Activated CD8-positive, alpha-beta T cell treated with anti-CD3 and anti-CD28 coated beads, Interleukin-2, amount 10 ng/mL, durations not matched to agents 7 days and 5 days (primary cell): ENCODE measurements at regions not wholly inside any gene's neighbourhood (a gene's known extent, or its start where the extent isn't known, plus 50 kb on each side); places are given as distances from the start of the nearest gene placed in this dataset.
"Not testable (repeated sequence)": the region's sequence is repeated elsewhere in the genome, so short reads cannot be mapped to it uniquely, and the experiment has no call there.

Experiments
- ATAC-seq: fragments of 150-1000 bp; cut with Tn5 transposase; one replicate; pipeline ENCODE4 v1.10.0; 2021; ENCODE audit warnings: moderate library complexity
- CTCF ChIA-PET: fragments of 350-600 bp; sonication (Branson Sonifier 250); formaldehyde crosslinking; loops from one replicate; lab custom pipeline; 2021; ENCODE audit warnings: antibody characterized with exemption; lab: Charles Lee
- POLR2A ChIA-PET: fragments of 350-600 bp; sonication (Branson Sonifier 250); formaldehyde crosslinking; loops from one replicate; lab custom pipeline; 2021; ENCODE audit warnings: antibody characterized with exemption; lab: Charles Lee
- DNase-seq: peaks from one replicate; pipeline ENCODE4 v3.0.0-alpha.2; 2020
- H3K27ac Mint-ChIP-seq: one replicate; pipeline ENCODE4 v1.8.0; 2021; ENCODE audit warnings: mild to moderate bottlenecking, mixed read lengths
- H3K27me3 Mint-ChIP-seq: one replicate; pipeline ENCODE4 v1.8.0; 2021; ENCODE audit warnings: low read depth, mixed read lengths
- H3K36me3 Mint-ChIP-seq: one replicate; pipeline ENCODE4 v1.8.0; 2021; ENCODE audit warnings: low read depth, mixed read lengths
- H3K4me1 Mint-ChIP-seq: one replicate; pipeline ENCODE4 v1.8.0; 2021; ENCODE audit warnings: low read depth, mixed read lengths
- H3K4me3 Mint-ChIP-seq: one replicate; pipeline ENCODE4 v1.8.0; 2021; ENCODE audit warnings: mild to moderate bottlenecking, mixed read lengths
- H3K9me3 Mint-ChIP-seq: one replicate; pipeline ENCODE4 v1.8.0; 2022; ENCODE audit warnings: mixed read lengths; ENCODE audit not compliant: insufficient read depth

DNA sequence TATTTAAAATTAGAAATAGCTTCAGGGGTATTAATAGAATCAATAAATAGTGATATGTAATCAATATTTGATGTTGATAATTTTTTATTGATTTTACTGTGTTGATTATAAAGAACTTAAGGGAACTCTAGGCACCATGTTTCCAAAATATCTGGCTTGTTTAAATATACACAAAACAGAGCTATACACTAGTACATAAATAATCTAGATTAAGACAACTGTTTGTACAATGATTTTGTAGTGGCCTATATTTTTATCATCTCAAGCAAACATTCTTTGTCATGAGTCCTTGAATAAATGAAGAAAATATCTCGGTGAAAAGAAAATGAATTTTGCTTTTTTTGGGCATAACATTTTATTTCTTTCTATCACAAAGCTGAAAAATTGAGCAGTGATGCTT is 117.1 kb upstream of the KRR1 start:
- ChIA-PET POLR2A (no interaction called here), CTCF (interaction anchor here (1.0 kb wide), 1 partner anchor 403 kb away, joined by 4 read pairs; the partner anchor contains the start of gene PHLDA1)
- peaks cover 8% of the 10 kb centered on the region for H3K27me3 Mint-ChIP-seq
- peaks cover 2% of the 10 kb centered on the region for H3K4me1 Mint-ChIP-seq
- H3K36me3 Mint-ChIP-seq = no peaks in the 10 kb centered on the region
- H3K27ac Mint-ChIP-seq = no peak overlapping the region
- no peak overlapping the region for H3K4me3 Mint-ChIP-seq
- ATAC-seq = no peak
- H3K9me3 Mint-ChIP-seq = peaks cover 3% of the 10 kb centered on the region
- DNase-seq = no peak

DNA sequence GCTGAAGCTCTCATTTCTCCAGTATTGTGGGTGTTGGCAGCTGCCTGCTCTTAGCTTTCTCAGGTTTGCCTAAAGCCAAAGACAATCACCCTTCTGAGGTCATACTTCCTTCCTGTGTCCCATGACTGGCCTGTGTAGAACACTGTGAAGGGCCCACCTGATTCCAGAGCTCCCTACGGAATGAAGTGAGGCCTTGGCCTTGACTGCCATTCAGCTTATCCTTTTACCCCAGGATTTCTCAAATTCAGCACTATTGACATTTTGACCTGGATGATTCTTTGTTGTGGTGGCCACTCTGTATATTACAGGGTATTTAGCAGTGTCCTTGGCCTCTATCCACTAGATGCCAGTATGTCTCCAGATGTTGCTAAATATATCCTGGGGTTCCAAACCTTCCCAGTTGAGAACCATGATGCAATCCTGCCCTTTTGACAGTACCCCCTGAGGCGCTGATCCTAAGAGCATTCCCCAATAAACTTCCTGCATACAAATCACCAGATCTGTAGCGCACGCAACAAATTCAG is 112.3 kb upstream of the KRR1 start:
- ChIA-PET CTCF (interaction anchor here (1.1 kb wide), 1 partner anchor 18 kb away, joined by 3 read pairs; no protein-coding TSS in a partner anchor), POLR2A (interaction anchor here (0.8 kb wide), 1 partner anchor 16 kb away, joined by 3 read pairs; no protein-coding TSS in a partner anchor)
- DNase-seq (no peak), ATAC-seq (no peak)
- Mint-ChIP-seq H3K9me3 (no peaks in the 10 kb centered on the region), H3K27ac (no peak overlapping the region), H3K4me3 (no peak overlapping the region), H3K27me3 (peaks cover 5% of the 10 kb centered on the region), H3K36me3 (no peaks in the 10 kb centered on the region), H3K4me1 (peaks cover 9% of the 10 kb centered on the region)

DNA sequence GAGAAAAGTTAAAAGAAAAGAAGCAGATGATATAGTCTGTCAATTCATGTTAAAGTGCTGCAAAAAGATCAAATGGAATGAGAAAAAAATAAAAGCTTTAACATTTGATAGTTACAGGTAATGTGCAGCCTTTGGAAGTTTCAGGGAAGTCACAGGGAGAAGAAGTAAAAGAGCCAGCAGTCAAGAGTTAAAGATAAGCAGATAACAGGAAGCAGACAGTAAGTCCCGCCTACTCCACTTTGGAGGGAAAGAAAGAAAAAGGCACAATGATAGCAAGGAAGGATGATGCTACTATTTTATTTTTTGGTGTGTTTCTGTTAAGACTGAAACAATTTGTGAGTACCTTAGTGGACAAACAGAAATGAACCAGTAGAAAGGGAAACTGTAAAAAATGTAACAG is 111.1 kb upstream of the KRR1 start:
- Mint-ChIP-seq H3K9me3 (peaks cover 3% of the 10 kb centered on the region), H3K27me3 (peaks cover 14% of the 10 kb centered on the region), H3K36me3 (no peaks in the 10 kb centered on the region), H3K4me3 (no peak overlapping the region), H3K4me1 (peaks cover 9% of the 10 kb centered on the region), H3K27ac (no peak overlapping the region)
- ATAC-seq (no peak), DNase-seq (no peak)
- ChIA-PET CTCF (interaction anchor here (1.1 kb wide), 1 partner anchor 16 kb away, joined by 3 read pairs; no protein-coding TSS in a partner anchor), POLR2A (no interaction called here)

DNA sequence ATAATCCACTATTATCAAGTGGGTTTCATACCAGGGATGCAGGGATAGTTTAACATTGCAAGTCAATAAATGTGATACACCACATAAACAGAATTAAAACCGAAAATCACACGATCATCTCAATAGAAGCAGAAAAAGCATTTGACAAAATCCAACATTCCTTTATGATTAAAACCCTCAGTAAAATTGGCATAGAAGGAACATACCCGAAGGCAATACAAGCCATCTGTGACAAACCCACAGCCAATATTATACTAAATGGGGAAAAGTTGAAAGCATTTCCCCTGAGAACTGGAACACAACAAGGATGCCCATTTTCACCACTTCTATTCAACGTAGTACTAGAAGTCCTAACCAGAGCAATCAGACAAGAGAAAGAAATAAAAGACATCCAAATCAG is 103.0 kb upstream of the KRR1 start:
- ATAC-seq, DNase-seq: not testable (repeated sequence)

DNA sequence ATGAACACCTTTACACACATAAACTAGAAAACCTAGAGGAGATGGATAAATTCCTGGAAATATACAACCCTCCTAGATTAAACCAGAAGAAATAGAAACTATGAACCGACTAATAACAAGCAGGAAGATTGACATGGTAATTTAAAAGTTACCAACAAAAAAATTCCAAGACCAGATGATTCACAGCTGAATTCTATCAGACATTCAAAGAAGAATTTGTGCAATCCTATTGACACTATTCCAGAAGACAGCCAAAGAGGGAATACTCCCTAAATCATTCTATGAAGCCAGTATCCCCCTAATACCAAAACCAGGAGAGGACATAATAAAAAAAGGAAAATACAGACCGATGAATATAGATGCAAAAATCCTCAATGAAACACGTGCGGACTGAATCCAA is 102.6 kb upstream of the KRR1 start:
- peaks cover 45% of the 10 kb centered on the region for H3K27me3 Mint-ChIP-seq
- DNase-seq = no peak
- H3K4me3 Mint-ChIP-seq = no peak overlapping the region
- POLR2A ChIA-PET = no interaction called here
- no peak for ATAC-seq
- CTCF ChIA-PET = no interaction called here
- no peaks in the 10 kb centered on the region for H3K4me1 Mint-ChIP-seq
- H3K27ac Mint-ChIP-seq = no peak overlapping the region
- H3K36me3 Mint-ChIP-seq = no peaks in the 10 kb centered on the region
- H3K9me3 Mint-ChIP-seq = peaks cover 12% of the 10 kb centered on the region

More for the DNA sequence above, 103.0 kb upstream of the KRR1 start:
- H3K27ac Mint-ChIP-seq, CTCF ChIA-PET, H3K4me1 Mint-ChIP-seq, H3K36me3 Mint-ChIP-seq, POLR2A ChIA-PET, H3K4me3 Mint-ChIP-seq: not testable (repeated sequence)
- peaks cover 47% of the 10 kb centered on the region for H3K27me3 Mint-ChIP-seq
- H3K9me3 Mint-ChIP-seq = peaks cover 12% of the 10 kb centered on the region

DNA sequence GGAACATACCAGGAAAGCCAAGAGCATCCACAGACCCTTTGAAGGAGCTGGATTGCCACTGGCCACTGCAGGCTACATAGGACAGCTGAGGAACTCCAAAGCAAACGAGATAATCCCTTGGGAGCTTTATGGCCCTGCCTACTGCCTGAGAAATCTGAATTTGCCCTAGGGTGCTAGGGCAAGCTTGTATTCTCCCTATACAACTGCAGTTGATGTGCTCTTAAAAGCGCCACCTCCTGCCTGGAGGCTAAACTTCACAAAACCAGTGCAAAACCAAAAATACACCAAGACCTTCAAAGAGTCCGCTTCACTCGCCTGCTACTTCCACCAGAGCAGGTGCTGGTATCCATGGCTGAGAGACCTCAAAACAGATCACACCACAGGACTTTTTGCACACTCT is 99.6 kb upstream of the KRR1 start:
- CTCF ChIA-PET = interaction anchor here (1.4 kb wide), 1 partner anchor 421 kb away, joined by 3 read pairs; the partner anchor contains the start of gene PHLDA1

DNA sequence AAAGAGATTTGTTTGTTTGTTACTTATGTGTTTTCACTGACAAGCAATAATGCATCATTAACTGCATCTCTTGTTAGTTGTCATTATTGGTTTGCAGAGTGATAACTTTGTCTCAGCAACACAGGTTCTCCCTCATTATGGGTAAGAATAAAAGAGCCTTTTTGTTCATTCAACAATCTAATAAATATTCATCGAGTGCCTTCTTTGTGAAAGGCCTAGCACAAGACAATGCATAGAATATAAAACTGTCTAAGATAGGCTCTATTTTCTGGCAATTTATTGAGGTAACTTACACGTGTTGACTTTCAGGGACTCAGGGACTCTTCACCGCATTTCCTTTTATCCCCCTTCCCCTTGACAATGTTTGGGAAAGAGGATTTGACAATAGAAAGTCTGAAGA is 95.5 kb upstream of the KRR1 start:
- peaks cover 11% of the 10 kb centered on the region for H3K27me3 Mint-ChIP-seq
- H3K4me1 Mint-ChIP-seq = no peaks in the 10 kb centered on the region
- ChIA-PET POLR2A (no interaction called here), CTCF (interaction anchor here (1.0 to 1.3 kb wide), 2 partner anchors 16 to 35 kb away, joined by 3 read pairs; no protein-coding TSS in a partner anchor)
- H3K36me3 Mint-ChIP-seq = no peaks in the 10 kb centered on the region
- H3K4me3 Mint-ChIP-seq = no peak overlapping the region
- H3K9me3 Mint-ChIP-seq = no peaks in the 10 kb centered on the region
- DNase-seq (no peak), ATAC-seq (no peak)
- no peak overlapping the region for H3K27ac Mint-ChIP-seq

More for the DNA sequence above, 99.6 kb upstream of the KRR1 start:
- Mint-ChIP-seq H3K4me3 (no peak overlapping the region), H3K27me3 (peaks cover 30% of the 10 kb centered on the region), H3K9me3 (peaks cover 4% of the 10 kb centered on the region), H3K4me1 (no peaks in the 10 kb centered on the region), H3K27ac (no peak overlapping the region), H3K36me3 (no peaks in the 10 kb centered on the region)
- ATAC-seq = no peak
- POLR2A ChIA-PET = no interaction called here
- no peak for DNase-seq

DNA sequence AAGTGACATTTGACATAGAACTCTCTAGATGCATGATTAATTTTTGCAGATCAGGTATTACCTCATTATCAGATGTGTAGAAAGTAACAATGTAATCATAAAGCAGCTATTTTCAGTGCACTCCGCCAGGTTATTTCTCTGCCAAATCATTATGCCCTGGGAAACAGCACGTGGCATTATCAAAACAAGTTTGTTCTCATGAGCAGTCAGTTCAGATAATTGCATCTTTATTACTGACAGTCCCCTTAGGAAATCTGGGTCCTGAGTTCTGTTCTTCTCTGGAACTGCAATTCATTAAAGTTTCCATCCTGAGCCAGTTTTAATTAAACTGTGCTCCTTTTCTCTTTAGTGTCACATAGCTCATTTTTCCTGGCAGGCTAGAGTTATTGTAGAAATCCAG is 94.7 kb upstream of the KRR1 start:
- ChIA-PET CTCF (interaction anchor here (1.0 to 1.3 kb wide), 2 partner anchors 17 to 36 kb away, joined by 3 read pairs; no protein-coding TSS in a partner anchor), POLR2A (no interaction called here)
- H3K4me3 Mint-ChIP-seq = no peak overlapping the region
- no peaks in the 10 kb centered on the region for H3K9me3 Mint-ChIP-seq
- DNase-seq (no peak), ATAC-seq (no peak)
- no peak overlapping the region for H3K27ac Mint-ChIP-seq
- H3K4me1 Mint-ChIP-seq = no peaks in the 10 kb centered on the region
- no peaks in the 10 kb centered on the region for H3K36me3 Mint-ChIP-seq
- H3K27me3 Mint-ChIP-seq = peaks cover 10% of the 10 kb centered on the region

DNA sequence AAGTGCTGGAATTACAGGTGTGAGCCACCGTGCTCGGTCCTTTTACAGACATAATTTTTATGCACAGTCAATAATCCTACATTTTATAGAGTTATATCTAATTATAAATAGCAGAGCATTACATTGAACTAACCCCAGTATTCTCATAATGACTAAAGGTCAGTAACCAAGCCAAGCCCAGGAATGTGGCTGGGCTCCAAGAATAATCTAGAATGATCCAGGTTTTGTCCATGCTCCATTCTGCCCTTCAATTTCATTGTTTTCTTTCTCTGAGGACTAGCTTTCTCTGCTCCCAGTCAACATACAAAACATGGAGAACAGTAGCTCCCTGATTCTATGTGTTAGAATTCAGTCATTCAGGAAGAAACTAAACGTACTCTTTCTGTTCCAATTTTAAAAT is 92.1 kb upstream of the KRR1 start:
- ATAC-seq = no peak
- H3K27ac Mint-ChIP-seq = no peak overlapping the region
- POLR2A ChIA-PET = no interaction called here

DNA sequence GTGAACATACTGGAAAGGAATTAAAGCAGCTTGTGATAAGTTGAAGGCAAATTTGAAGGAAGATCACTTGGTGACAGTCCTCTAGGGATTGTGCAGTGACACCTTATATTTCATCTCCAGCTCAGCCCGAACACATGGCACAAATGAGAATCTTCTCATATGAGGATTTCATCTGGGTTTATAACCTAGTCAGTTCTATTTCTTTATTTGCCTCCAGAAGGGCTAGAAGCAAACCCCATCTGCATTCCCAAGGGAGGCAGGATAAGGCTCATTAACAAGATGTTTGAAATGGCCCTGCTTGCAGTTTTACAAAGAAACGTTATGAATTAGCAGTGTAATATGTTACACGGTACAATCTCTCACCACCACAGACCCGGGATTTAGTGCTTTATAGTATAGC is 90.7 kb upstream of the KRR1 start:
- Mint-ChIP-seq H3K4me1 (no peaks in the 10 kb centered on the region), H3K9me3 (no peaks in the 10 kb centered on the region), H3K4me3 (no peak overlapping the region), H3K27ac (no peak overlapping the region), H3K27me3 (peaks cover 12% of the 10 kb centered on the region), H3K36me3 (no peaks in the 10 kb centered on the region)
- DNase-seq (no peak), ATAC-seq (no peak)
- ChIA-PET CTCF (no interaction called here), POLR2A (no interaction called here)

More for the DNA sequence above, 92.1 kb upstream of the KRR1 start:
- CTCF ChIA-PET = no interaction called here
- DNase-seq = no peak
- no peak overlapping the region for H3K4me3 Mint-ChIP-seq
- H3K36me3 Mint-ChIP-seq = no peaks in the 10 kb centered on the region
- no peaks in the 10 kb centered on the region for H3K9me3 Mint-ChIP-seq
- H3K27me3 Mint-ChIP-seq = peaks cover 13% of the 10 kb centered on the region
- no peaks in the 10 kb centered on the region for H3K4me1 Mint-ChIP-seq

DNA sequence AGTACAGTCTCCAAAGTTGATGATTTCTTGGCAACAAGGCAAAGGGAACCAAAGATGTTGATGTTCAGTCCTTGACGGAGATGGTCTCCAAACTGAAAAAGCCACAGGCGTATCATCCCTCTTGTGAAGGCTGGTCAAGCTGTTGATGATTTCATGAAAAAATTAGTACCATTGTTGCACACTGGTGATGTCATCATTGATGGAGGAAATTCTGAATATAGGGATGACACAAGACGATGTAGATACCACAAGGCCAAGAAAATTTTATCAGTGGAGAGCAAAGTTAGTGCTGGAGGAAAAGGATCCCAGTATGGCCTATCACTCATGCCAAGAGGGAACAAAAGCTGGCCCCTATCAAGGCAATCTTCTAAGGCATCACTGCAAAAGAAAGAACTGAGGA is 88.7 kb upstream of the KRR1 start:
- DNase-seq (no peak), ATAC-seq (no peak)
- Mint-ChIP-seq H3K27me3 (peaks cover 12% of the 10 kb centered on the region), H3K9me3 (no peaks in the 10 kb centered on the region), H3K36me3 (no peaks in the 10 kb centered on the region), H3K27ac (no peak overlapping the region), H3K4me3 (no peak overlapping the region), H3K4me1 (no peaks in the 10 kb centered on the region)
- POLR2A ChIA-PET = no interaction called here
- CTCF ChIA-PET = no interaction called here

DNA sequence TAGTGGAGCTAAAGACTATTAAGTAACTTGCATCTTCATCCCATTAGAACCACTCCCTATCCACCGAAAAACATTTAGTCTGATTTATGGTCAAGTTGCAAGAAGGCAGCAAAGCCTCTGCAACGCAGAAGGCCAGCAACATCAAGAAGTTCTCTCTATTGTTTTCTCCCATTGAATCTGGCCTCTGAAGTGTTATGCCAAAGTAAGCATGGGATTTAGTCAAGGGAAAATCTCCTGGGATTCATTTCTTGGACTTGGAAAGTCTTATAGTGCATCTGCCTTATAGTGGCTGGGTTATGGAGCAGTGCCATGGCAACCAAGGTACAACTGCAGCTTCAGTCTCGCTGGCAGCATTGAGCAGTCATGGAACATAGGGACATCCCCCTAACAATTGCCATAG is 87.7 kb upstream of the KRR1 start:
- Mint-ChIP-seq H3K27me3 (peaks cover 15% of the 10 kb centered on the region), H3K4me3 (no peak overlapping the region), H3K36me3 (no peaks in the 10 kb centered on the region), H3K27ac (no peak overlapping the region), H3K4me1 (no peaks in the 10 kb centered on the region), H3K9me3 (no peaks in the 10 kb centered on the region)
- ATAC-seq (no peak), DNase-seq (no peak)
- CTCF ChIA-PET = no interaction called here
- POLR2A ChIA-PET = no interaction called here
